Astrocyte of the spinal cord (primary cell): ENCODE measurements at regions not wholly inside any gene's neighbourhood (a gene's known extent, or its start where the extent isn't known, plus 50 kb on each side); places are given as distances from the start of the nearest gene placed in this dataset.

Source experiments
- DNase-seq: peaks from one replicate; pipeline ENCODE4 v3.0.0; 2011; ENCODE audit warnings: low read depth, low spot score
- H3K4me3 ChIP-seq: 2 replicates; pipeline ENCODE4 v1.5.1; 2011; ENCODE audit warnings: low read depth, mild to moderate bottlenecking, low read length, moderate library complexity
- in situ Hi-C: cut with HindIII; loops from 2 replicates; pipeline ENCODE4 v1.10.0; 2017; ENCODE audit warnings: low sequenced_read_pairs
- TF ChIP-seq, protein P1 (sequence below): IDR thresholded peaks from 2 replicates; pipeline ENCODE4 v1.5.1; 2012; ENCODE audit warnings: low read depth, mild to moderate bottlenecking, low read length, inconsistent platforms

DNA sequence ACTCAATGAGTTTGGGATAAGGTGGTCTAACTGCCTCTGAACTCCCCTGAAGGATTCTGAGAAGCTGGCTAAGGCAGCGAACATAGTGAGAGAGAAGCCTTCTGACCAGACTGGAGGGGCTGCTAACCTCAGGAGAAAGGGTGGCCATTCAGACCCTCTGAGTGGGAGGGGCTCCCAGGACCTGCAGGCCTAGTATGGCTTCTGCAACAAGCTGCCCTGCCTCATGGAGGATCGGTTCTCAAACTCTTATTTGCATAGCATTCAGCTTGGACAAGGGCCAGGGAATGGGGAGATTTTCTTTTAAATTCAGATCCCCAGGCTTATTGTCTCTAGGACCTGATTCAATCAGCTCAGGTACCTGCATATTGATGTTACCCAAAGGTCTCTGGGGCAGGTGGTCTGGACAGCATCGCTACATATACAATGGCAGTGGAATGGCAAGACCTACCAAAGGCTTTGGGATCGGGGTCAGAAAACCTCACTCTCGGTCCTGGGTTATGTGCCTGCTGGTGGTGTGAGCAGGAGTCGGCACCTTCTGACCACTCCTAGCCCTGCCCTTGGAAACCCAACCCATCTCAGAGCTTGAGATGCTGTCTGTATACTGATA, 599.1 kb downstream of the BRD1 start:
- DNase-seq: no peak
- H3K4me3 ChIP-seq: no peak overlapping the region
- TF ChIP-seq, protein P1, sequence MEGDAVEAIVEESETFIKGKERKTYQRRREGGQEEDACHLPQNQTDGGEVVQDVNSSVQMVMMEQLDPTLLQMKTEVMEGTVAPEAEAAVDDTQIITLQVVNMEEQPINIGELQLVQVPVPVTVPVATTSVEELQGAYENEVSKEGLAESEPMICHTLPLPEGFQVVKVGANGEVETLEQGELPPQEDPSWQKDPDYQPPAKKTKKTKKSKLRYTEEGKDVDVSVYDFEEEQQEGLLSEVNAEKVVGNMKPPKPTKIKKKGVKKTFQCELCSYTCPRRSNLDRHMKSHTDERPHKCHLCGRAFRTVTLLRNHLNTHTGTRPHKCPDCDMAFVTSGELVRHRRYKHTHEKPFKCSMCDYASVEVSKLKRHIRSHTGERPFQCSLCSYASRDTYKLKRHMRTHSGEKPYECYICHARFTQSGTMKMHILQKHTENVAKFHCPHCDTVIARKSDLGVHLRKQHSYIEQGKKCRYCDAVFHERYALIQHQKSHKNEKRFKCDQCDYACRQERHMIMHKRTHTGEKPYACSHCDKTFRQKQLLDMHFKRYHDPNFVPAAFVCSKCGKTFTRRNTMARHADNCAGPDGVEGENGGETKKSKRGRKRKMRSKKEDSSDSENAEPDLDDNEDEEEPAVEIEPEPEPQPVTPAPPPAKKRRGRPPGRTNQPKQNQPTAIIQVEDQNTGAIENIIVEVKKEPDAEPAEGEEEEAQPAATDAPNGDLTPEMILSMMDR: no peak
- in situ Hi-C loops: no loop called here

GRCh38 chr22:49227670-49228069, 600.0 kb downstream of the BRD1 start:
- TF ChIP-seq, protein P1: no peak
- in situ Hi-C loops: no loop called here
- no peak overlapping the region for H3K4me3 ChIP-seq
- no peak for DNase-seq

DNA sequence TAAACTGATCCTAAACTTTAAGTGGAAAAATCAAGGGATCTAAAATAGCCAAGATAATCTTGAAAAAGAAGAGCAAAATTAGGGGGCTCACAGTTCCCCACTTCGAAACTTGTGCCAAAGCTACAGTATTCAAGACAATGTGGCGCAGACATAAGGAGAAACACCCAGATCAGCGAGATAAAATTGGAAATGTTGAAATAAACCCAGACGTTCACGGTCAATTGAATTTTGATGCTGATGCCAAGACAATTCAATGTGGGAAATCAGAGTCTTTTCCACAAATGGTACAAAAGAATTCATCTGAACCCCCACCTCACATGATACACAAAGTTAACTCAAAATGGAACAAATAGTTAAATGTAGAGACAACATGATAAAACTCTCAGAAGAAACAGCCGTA, 601.6 kb downstream of the BRD1 start:
- TF ChIP-seq, protein P1: no peak
- no peak for DNase-seq
- in situ Hi-C loops: no loop called here
- H3K4me3 ChIP-seq: no peak overlapping the region

GRCh38 chr22:49224243-49224642, 603.4 kb downstream of the BRD1 start:
- in situ Hi-C loops: no loop called here
- TF ChIP-seq, protein P1: no peak
- no peak overlapping the region for H3K4me3 ChIP-seq
- no peak for DNase-seq

GRCh38 chr22:49218142-49218541, 609.5 kb downstream of the BRD1 start:
- H3K4me3 ChIP-seq: no peak overlapping the region
- TF ChIP-seq, protein P1: no peak
- in situ Hi-C loops: no loop called here
- no peak for DNase-seq

GRCh38 chr22:49216579-49216978, 611.1 kb downstream of the BRD1 start:
- in situ Hi-C loops: no loop called here

More at GRCh38 chr22:49216579-49216978, 611.1 kb downstream of the BRD1 start:
- H3K4me3 ChIP-seq: no peak overlapping the region
- TF ChIP-seq, protein P1: no peak
- DNase-seq: no peak
